Activated naive CD4-positive, alpha-beta T cell treated with anti-CD3 and anti-CD28 coated beads for 36 hours (primary cell): ENCODE measurements at regions not wholly inside any gene's neighbourhood (a gene's known extent, or its start where the extent isn't known, plus 50 kb on each side); places are given as distances from the start of the nearest gene placed in this dataset.

ENCODE experiments used
- CTCF ChIA-PET: fragments of 350-600 bp; sonication (Branson Sonifier 250); formaldehyde crosslinking; loops from one replicate; lab custom pipeline; 2021; ENCODE audit warnings: antibody characterized with exemption; lab: Charles Lee
- DNase-seq: peaks from one replicate; pipeline ENCODE4 v3.0.0-alpha.2; 2020
- H3K27ac Mint-ChIP-seq: one replicate; pipeline ENCODE4 v1.8.0; 2021; ENCODE audit warnings: mild to moderate bottlenecking, mixed read lengths
- H3K27me3 Mint-ChIP-seq: one replicate; pipeline ENCODE4 v1.8.0; 2021; ENCODE audit warnings: low read depth, mixed read lengths
- H3K36me3 Mint-ChIP-seq: one replicate; pipeline ENCODE4 v1.8.0; 2021; ENCODE audit warnings: low read depth, mixed read lengths
- H3K4me1 Mint-ChIP-seq: one replicate; pipeline ENCODE4 v1.8.0; 2021; ENCODE audit warnings: low read depth, mixed read lengths
- H3K4me3 Mint-ChIP-seq: one replicate; pipeline ENCODE4 v1.8.0; 2021; ENCODE audit warnings: mild to moderate bottlenecking, moderate library complexity, mixed read lengths
- H3K9me3 Mint-ChIP-seq: one replicate; pipeline ENCODE4 v1.8.0; 2021; ENCODE audit warnings: mixed read lengths
- intact Hi-C: fragments of 100-400 bp; cut with micrococcal nuclease; formaldehyde crosslinking; loops from one replicate; pipeline ENCODE4 v1.15.1; 2023

DNA sequence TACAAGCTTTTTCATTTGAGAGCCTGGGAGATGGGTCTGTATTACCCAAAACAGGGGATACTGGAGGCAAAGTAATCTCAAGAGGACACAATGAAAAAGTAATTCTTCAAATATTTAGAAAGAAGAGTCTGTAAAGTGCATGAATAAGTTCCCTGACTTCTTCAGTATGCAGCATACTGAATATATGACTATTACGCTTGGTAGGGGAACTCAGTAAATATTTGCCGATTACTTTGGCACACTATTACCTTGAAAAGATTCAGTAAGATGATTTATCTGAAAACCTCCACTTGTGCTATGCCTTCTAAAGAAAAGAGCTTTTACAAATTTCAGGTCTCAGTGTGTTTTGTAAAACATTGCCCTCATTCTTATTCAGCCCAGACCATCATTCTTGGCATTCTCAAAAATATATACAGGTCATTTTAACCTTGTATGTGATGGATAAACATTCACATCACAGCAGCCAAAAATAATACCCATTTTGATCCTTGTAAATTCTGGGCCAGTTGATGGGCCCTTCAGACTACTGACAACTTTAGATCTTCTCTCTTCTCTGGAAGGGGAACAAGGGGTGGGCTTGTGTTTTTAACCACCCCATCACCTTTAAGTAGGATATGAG lies 125.9 kb downstream of the EDN1 start:
- no peak for DNase-seq
- CTCF ChIA-PET: no interaction called here
- Mint-ChIP-seq H3K9me3 (peaks cover 2% of the 10 kb centered on the region), H3K27me3 (peaks cover 10% of the 10 kb centered on the region), H3K36me3 (no peaks in the 10 kb centered on the region), H3K4me3 (no peak overlapping the region), H3K27ac (no peak overlapping the region), H3K4me1 (no peaks in the 10 kb centered on the region)
- intact Hi-C loops: no loop called here

DNA sequence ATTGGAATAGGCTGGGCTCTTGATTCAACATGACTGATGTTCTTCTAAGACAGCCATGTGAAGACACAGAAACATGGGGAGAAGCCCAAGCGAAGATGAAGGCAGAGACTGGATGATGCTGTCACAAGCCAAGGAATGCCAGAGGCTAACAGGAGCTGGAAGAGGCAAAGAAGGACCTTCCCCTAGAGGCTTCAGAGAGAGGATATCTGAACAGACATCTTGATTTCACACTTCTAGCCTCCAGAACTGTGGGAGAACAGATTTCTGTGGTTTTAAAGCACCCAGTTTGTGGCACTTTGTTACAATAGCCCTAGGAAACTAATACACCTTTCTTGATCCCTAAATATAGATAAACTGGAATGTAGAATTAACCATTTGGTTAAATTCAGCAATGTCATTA lies 127.0 kb downstream of the EDN1 start:
- H3K4me3 Mint-ChIP-seq: no peak overlapping the region
- intact Hi-C loops: no loop called here
- H3K27me3 Mint-ChIP-seq: peaks cover 5% of the 10 kb centered on the region
- CTCF ChIA-PET: no interaction called here
- DNase-seq: no peak
- peaks cover 2% of the 10 kb centered on the region for H3K9me3 Mint-ChIP-seq
- H3K27ac Mint-ChIP-seq: no peak overlapping the region
- H3K4me1 Mint-ChIP-seq: no peaks in the 10 kb centered on the region
- no peaks in the 10 kb centered on the region for H3K36me3 Mint-ChIP-seq

DNA sequence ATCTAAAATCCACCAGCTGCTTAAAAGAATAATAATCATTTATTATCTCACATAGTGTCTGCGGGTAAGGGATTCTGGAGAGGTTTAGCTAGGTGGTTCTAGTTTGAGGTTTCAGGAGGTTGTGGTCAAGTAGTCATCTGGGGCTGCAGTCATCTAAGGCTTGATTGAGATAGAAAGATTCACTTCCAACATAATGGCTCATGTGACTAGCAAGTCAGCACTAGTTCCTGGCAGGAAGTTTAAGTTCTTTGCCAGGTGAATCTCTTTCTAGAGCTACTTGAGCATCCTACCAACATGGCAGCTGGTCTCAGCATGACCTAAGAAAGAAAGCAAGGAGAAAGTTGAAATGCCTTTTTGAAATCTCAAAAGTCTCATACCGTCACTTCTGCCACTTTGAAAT lies 128.8 kb downstream of the EDN1 start:
- DNase-seq: no peak
- intact Hi-C loops: no loop called here
- H3K27ac Mint-ChIP-seq: no peak overlapping the region
- no peaks in the 10 kb centered on the region for H3K36me3 Mint-ChIP-seq
- CTCF ChIA-PET: no interaction called here
- peaks cover 2% of the 10 kb centered on the region for H3K9me3 Mint-ChIP-seq
- peaks cover 2% of the 10 kb centered on the region for H3K27me3 Mint-ChIP-seq
- H3K4me1 Mint-ChIP-seq: no peaks in the 10 kb centered on the region
- no peak overlapping the region for H3K4me3 Mint-ChIP-seq

DNA sequence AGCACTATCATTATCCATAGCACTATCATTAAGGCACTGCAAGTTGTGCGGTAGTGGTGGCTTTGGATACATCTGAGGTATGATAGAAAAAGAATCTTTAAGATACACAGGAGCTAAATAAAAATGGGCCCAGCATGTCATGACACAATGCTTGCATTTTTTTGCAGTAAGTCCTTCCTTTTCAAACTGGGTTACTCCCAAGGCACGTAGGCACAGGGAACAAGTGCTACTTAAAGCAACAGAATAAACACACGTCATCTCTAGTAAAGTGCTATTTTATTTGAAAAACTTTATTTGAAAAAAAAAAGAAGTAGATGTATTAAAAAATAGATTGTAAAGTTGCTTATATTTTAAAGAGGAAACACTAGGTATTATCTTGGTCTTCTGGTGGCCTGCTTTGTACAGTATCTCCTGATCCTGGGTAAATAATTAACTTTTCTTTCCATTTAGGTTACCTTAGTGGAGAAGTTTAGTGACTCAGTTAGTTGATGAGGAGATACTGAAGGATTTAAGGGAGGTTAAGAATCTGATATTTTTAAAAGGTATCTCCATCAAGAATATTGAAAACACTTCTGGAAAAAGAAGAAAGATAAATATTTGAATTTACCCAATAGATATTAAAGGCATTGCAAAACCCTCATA lies 129.6 kb downstream of the EDN1 start:
- peaks cover 2% of the 10 kb centered on the region for H3K27me3 Mint-ChIP-seq
- no peaks in the 10 kb centered on the region for H3K4me1 Mint-ChIP-seq
- intact Hi-C loops: no loop called here

DNA sequence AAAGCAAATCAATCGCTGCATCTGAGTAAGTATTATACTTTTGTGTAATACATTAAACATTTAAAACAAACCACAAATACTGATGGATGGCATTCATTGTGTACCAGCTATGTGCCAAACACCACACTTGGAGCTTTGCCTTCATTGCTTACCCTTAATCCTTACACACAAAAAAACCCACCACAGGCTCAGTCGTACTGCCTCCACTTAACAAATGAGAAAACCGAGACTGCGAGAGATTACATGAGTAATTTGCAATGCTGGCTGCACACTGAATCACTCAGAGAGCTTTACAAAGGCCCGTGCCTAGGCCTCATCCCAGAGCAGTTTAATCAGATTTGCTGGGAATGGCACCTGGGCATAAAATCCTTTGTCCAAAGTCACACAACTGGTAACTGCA lies 130.5 kb downstream of the EDN1 start:
- Mint-ChIP-seq H3K4me1 (no peaks in the 10 kb centered on the region), H3K4me3 (no peak overlapping the region), H3K9me3 (peaks cover 2% of the 10 kb centered on the region), H3K27me3 (peaks cover 2% of the 10 kb centered on the region), H3K27ac (no peak overlapping the region), H3K36me3 (no peaks in the 10 kb centered on the region)
- intact Hi-C loops: no loop called here
- CTCF ChIA-PET: interaction anchor here (0.6 kb wide), 1 partner anchor 425 kb away, joined by 3 read pairs; no protein-coding TSS in a partner anchor
- DNase-seq: no peak

More for the DNA sequence above, 129.6 kb downstream of the EDN1 start:
- Mint-ChIP-seq H3K36me3 (no peaks in the 10 kb centered on the region), H3K27ac (no peak overlapping the region), H3K9me3 (peaks cover 2% of the 10 kb centered on the region), H3K4me3 (no peak overlapping the region)
- DNase-seq: no peak
- CTCF ChIA-PET: interaction anchor here (0.6 kb wide), 1 partner anchor 426 kb away, joined by 3 read pairs; no protein-coding TSS in a partner anchor

DNA sequence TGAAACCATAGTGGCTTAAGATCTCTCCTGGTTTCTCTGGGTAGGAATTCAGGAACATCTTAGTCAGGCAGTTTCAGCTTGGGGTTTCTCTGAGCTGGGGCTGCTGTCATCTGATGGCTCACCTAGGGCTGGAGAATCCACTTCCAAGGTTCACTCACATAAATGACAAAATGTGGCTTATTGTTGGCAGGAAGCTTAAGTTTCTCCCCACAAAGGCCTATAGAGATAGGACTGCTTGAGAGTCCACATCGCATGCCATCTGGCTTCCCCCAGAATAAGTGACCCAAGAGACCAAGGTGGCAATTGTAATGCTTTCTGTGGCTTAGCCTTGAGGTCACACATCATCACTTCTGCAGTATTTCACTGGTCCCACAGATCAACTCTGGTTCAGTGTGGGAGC lies 131.4 kb downstream of the EDN1 start:
- Mint-ChIP-seq H3K27ac (no peak overlapping the region), H3K4me3 (no peak overlapping the region), H3K27me3 (peaks cover 4% of the 10 kb centered on the region), H3K4me1 (no peaks in the 10 kb centered on the region), H3K36me3 (no peaks in the 10 kb centered on the region), H3K9me3 (peaks cover 2% of the 10 kb centered on the region)
- intact Hi-C loops: no loop called here
- DNase-seq: no peak
- CTCF ChIA-PET: interaction anchor here (0.9 kb wide), 1 partner anchor 9 kb away, joined by 3 read pairs; no protein-coding TSS in a partner anchor

GRCh38 chr6:12422848-12423247 lies 132.7 kb downstream of the EDN1 start:
- CTCF ChIA-PET: no interaction called here
- Mint-ChIP-seq H3K27me3 (peaks cover 9% of the 10 kb centered on the region), H3K36me3 (no peaks in the 10 kb centered on the region), H3K4me1 (no peaks in the 10 kb centered on the region), H3K9me3 (peaks cover 2% of the 10 kb centered on the region), H3K4me3 (no peak overlapping the region), H3K27ac (no peak overlapping the region)
- intact Hi-C loops: no loop called here
- DNase-seq: no peak

- H3K9me3 Mint-ChIP-seq: no peaks in the 10 kb centered on the region
- DNase-seq: no peak
- H3K27ac Mint-ChIP-seq: no peak overlapping the region
- intact Hi-C loops: no loop called here
- H3K4me1 Mint-ChIP-seq: no peaks in the 10 kb centered on the region
- H3K36me3 Mint-ChIP-seq: no peaks in the 10 kb centered on the region
- H3K4me3 Mint-ChIP-seq: no peak overlapping the region
- peaks cover 8% of the 10 kb centered on the region for H3K27me3 Mint-ChIP-seq
- CTCF ChIA-PET: no interaction called here
Measured at GRCh38 chr6:12423832-12424231, 133.7 kb downstream of the EDN1 start.

GRCh38 chr6:12426121-12426520 lies 136.0 kb downstream of the EDN1 start:
- CTCF ChIA-PET: no interaction called here
- Mint-ChIP-seq H3K4me1 (no peaks in the 10 kb centered on the region), H3K36me3 (no peaks in the 10 kb centered on the region), H3K4me3 (no peak overlapping the region), H3K9me3 (no peaks in the 10 kb centered on the region), H3K27me3 (peaks cover 10% of the 10 kb centered on the region), H3K27ac (no peak overlapping the region)
- DNase-seq: no peak
- intact Hi-C loops: no loop called here

GRCh38 chr6:12431023-12431422 lies 140.9 kb downstream of the EDN1 start:
- Mint-ChIP-seq H3K9me3 (peaks cover 4% of the 10 kb centered on the region), H3K4me1 (peaks cover 2% of the 10 kb centered on the region), H3K27ac (no peak overlapping the region), H3K36me3 (no peaks in the 10 kb centered on the region), H3K4me3 (no peak overlapping the region), H3K27me3 (peaks cover 10% of the 10 kb centered on the region)
- CTCF ChIA-PET: no interaction called here
- no peak for DNase-seq
- intact Hi-C loops: no loop called here

DNA sequence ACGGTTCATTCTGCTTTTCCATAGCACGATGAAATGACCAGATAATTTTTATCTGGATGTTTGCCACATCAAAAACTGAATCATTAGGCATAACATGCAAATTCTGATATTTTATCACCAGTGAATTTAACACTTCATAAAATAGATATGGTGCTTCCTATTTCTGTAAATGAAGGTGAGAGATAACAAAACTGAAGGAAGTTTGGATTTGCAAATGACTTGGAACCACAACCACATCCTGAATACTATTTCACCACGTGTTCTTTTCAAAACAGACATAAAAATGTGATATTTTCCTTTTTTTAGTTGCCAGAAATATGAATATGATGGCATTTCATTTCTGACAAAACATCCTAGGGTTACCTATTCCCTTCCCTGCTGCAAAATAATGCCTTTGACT lies 146.1 kb downstream of the EDN1 start:
- Mint-ChIP-seq H3K4me3 (no peak overlapping the region), H3K36me3 (no peaks in the 10 kb centered on the region), H3K27ac (no peak overlapping the region), H3K27me3 (peaks cover 5% of the 10 kb centered on the region), H3K4me1 (peaks cover 6% of the 10 kb centered on the region), H3K9me3 (peaks cover 4% of the 10 kb centered on the region)
- intact Hi-C loops: no loop called here
- CTCF ChIA-PET: no interaction called here
- no peak for DNase-seq

DNA sequence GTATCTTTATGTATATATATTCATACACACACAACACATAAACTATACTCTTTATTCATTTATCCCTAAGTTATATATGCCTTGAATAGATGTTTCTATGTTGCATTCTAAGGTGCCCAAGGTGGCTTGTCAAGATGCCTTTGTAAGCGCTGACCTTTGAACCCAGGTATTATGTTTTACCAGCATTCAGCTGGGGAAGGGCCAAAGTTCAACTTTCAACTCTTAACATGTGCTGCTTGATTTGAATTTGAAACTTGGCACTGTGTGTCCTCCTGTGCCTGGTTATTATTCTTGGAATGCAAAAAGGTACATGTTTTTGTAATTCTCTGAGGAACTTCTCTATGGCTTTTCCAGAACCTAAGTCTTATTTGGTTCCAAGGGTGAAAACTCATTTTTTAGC lies 146.5 kb downstream of the EDN1 start:
- H3K36me3 Mint-ChIP-seq: no peaks in the 10 kb centered on the region
- no peak for DNase-seq
- peaks cover 7% of the 10 kb centered on the region for H3K27me3 Mint-ChIP-seq
- no peak overlapping the region for H3K27ac Mint-ChIP-seq
- peaks cover 6% of the 10 kb centered on the region for H3K4me1 Mint-ChIP-seq
- intact Hi-C loops: no loop called here
- H3K9me3 Mint-ChIP-seq: peaks cover 4% of the 10 kb centered on the region
- H3K4me3 Mint-ChIP-seq: no peak overlapping the region
- CTCF ChIA-PET: no interaction called here

- CTCF ChIA-PET: no interaction called here
- Mint-ChIP-seq H3K36me3 (no peaks in the 10 kb centered on the region), H3K4me3 (no peak overlapping the region), H3K4me1 (peaks cover 6% of the 10 kb centered on the region), H3K9me3 (no peaks in the 10 kb centered on the region), H3K27me3 (peaks cover 14% of the 10 kb centered on the region), H3K27ac (no peak overlapping the region)
- DNase-seq: no peak
- intact Hi-C loops: no loop called here
Measured at GRCh38 chr6:12439296-12439695, 149.1 kb downstream of the EDN1 start.
